Activated CD4-positive, alpha-beta memory T cell treated with anti-CD3 and anti-CD28 coated beads for 36 hours (primary cell): ENCODE measurements at regions not wholly inside any gene's neighbourhood (a gene's known extent, or its start where the extent isn't known, plus 50 kb on each side); places are given as distances from the start of the nearest gene placed in this dataset.

Experiments used
- CTCF ChIA-PET: fragments of 350-600 bp; sonication (Branson Sonifier 250); formaldehyde crosslinking; loops from one replicate; lab custom pipeline; 2021; ENCODE audit warnings: antibody characterized with exemption, inconsistent platforms; lab: Charles Lee
- POLR2A ChIA-PET: fragments of 350-600 bp; sonication (Branson Sonifier 250); formaldehyde crosslinking; loops from one replicate; lab custom pipeline; 2021; ENCODE audit warnings: antibody characterized with exemption; lab: Charles Lee
- DNase-seq: peaks from one replicate; pipeline ENCODE4 v3.0.0-alpha.2; 2020
- H3K27ac Mint-ChIP-seq: one replicate; pipeline ENCODE4 v1.8.0; 2021; ENCODE audit warnings: mixed read lengths
- H3K27me3 Mint-ChIP-seq: one replicate; pipeline ENCODE4 v1.8.0; 2021; ENCODE audit warnings: mixed read lengths
- H3K36me3 Mint-ChIP-seq: one replicate; pipeline ENCODE4 v1.8.0; 2021; ENCODE audit warnings: mixed read lengths
- H3K4me1 Mint-ChIP-seq: one replicate; pipeline ENCODE4 v1.8.0; 2021; ENCODE audit warnings: low read depth, mixed read lengths
- H3K4me3 Mint-ChIP-seq: one replicate; pipeline ENCODE4 v1.8.0; 2021; ENCODE audit warnings: mild to moderate bottlenecking, mixed read lengths
- H3K9me3 Mint-ChIP-seq: one replicate; pipeline ENCODE4 v1.8.0; 2021; ENCODE audit warnings: mixed read lengths
- intact Hi-C: fragments of 100-400 bp; cut with micrococcal nuclease; formaldehyde crosslinking; loops from one replicate; pipeline ENCODE4 v1.15.1; 2023

DNA sequence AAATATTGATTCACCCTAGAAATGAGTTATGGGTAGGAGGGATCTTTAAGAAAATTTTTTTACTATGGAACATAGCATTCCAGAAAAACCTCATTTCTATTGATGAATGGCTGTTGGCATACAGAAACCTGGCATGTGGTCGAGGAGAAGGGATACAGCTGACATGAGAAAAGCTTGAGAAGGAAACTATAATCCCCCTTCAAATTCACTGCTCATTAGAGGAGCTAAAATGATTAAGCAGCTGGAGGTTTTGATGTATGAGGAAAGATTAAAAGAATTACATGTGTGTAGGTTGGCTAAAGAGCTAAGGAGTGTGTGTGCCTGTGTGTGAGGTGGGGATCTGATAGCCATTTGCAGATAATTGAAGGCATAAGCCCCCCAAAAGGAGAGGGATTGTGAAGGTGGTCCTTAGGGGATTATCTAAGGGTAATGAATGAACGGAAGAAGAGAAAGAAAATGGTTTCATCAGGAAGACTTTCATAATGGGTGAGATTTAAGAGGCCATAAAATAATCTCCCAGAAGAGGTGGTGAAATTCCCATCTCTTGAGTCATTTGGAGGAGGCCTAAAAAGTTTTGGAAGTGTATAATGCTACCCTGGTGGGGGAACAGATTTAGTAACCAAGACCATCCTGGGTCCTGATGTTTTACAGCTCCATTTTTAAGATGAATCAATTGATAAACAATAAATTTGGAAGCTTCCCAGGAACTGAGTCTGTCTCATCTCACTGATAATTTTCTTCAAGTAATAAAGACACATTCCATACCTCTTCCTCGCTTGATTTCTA lies 272.0 kb upstream of the HAND2 start:
- H3K36me3 Mint-ChIP-seq = no peaks in the 10 kb centered on the region
- no peaks in the 10 kb centered on the region for H3K27me3 Mint-ChIP-seq
- H3K27ac Mint-ChIP-seq = no peak overlapping the region
- DNase-seq = no peak
- H3K4me1 Mint-ChIP-seq = no peaks in the 10 kb centered on the region
- intact Hi-C loops = no loop called here
- no peak overlapping the region for H3K4me3 Mint-ChIP-seq
- ChIA-PET CTCF (no interaction called here), POLR2A (no interaction called here)
- H3K9me3 Mint-ChIP-seq = no peaks in the 10 kb centered on the region

DNA sequence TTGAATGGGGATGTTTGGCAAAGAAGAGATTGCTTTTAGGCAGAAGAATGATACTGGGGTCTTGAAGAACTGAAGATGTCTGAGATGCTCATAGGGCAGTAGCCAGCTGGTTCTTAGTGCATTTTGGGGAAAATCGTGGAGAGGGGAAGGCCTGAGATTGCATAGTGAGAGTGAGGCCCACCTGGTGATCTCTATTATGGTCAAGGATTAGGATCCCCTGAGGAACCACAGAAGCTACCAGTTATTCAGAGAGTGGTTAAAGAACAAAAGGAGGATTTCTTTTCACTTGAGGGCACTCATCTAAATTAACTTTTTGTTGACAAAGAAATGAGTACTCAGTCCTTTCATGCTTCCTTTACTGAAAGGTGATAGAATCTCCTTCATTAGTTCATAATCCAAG lies 271.3 kb upstream of the HAND2 start:
- POLR2A ChIA-PET = no interaction called here
- DNase-seq = no peak
- Mint-ChIP-seq H3K36me3 (no peaks in the 10 kb centered on the region), H3K27ac (no peak overlapping the region), H3K4me1 (no peaks in the 10 kb centered on the region), H3K4me3 (no peak overlapping the region), H3K9me3 (no peaks in the 10 kb centered on the region), H3K27me3 (no peaks in the 10 kb centered on the region)
- intact Hi-C loops = no loop called here
- CTCF ChIA-PET = no interaction called here

DNA sequence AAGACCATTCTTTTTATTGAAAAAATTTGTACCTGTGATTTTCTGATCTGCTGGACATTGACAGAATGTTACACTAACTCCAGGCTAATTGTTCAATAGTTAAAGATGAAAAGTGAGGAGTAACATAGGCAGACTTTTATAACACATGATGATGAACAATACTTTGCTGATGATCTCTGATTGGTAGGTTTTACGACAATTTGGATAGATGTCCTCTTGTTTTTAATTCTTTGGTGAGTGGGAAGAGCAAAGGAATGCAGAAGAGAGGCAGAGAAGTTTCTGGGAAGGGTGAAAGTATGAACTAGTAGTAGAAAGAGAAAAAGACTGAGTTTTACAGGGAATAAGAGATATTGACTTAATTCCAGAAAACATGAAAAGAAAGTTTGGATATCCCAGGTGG lies 267.3 kb upstream of the HAND2 start:
- Mint-ChIP-seq H3K27me3 (no peaks in the 10 kb centered on the region), H3K9me3 (no peaks in the 10 kb centered on the region), H3K27ac (no peak overlapping the region), H3K36me3 (no peaks in the 10 kb centered on the region), H3K4me1 (no peaks in the 10 kb centered on the region), H3K4me3 (no peak overlapping the region)
- POLR2A ChIA-PET = no interaction called here
- CTCF ChIA-PET = no interaction called here
- intact Hi-C loops = no loop called here
- no peak for DNase-seq

DNA sequence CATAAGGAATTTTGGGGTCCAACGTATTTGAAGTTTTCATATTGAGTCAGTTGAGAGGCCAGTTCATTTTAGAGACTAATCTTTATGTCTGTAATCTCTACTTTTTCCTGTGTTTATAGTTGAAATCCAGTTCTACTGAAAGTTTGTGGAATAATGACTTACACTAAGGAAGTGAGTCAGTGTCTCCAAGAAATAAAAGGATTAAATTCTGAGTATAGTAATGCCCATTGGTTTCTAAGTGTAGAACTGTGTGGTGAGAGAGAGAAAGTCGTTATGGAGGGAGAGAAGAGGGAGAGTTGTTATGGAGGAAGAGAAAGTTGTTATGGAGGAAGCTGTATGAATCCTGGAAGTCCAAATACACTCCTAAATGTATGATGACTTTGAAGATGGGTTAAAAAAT lies 264.6 kb upstream of the HAND2 start:
- no peaks in the 10 kb centered on the region for H3K27me3 Mint-ChIP-seq
- CTCF ChIA-PET = no interaction called here
- H3K4me3 Mint-ChIP-seq = no peak overlapping the region
- intact Hi-C loops = no loop called here
- no peak overlapping the region for H3K27ac Mint-ChIP-seq
- POLR2A ChIA-PET = no interaction called here
- H3K36me3 Mint-ChIP-seq = no peaks in the 10 kb centered on the region
- no peaks in the 10 kb centered on the region for H3K4me1 Mint-ChIP-seq
- DNase-seq = no peak
- peaks cover 2% of the 10 kb centered on the region for H3K9me3 Mint-ChIP-seq

DNA sequence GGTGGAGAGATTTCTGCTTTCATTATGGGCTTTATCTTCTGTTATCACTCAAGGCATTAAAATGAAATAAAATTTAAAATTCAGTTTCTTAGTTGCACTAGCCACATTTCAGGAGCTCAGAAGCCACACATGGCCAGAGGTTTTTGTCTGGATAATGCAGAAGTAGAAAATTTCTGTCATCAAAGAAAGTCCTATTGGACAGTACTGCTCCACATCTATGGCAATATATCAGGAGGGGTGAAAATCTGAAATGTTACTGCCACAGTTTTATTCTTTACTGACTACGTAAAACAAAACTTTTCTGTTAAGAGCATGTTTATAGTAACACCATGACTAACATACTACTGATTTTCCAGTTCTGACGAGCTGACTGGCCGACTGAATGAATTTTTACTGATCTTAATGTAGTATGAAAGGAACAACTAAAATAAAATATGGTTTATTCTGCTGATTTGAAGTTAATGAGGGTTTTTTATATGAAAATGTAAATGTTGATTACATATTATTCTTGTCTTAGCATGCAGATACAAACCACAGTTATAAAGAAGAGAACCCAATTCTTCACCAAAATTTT lies 264.0 kb upstream of the HAND2 start:
- no peak for DNase-seq
- intact Hi-C loops = no loop called here
- ChIA-PET POLR2A (no interaction called here), CTCF (no interaction called here)
- no peaks in the 10 kb centered on the region for H3K36me3 Mint-ChIP-seq
- peaks cover 5% of the 10 kb centered on the region for H3K9me3 Mint-ChIP-seq
- no peaks in the 10 kb centered on the region for H3K27me3 Mint-ChIP-seq
- H3K4me3 Mint-ChIP-seq = no peak overlapping the region
- H3K4me1 Mint-ChIP-seq = no peaks in the 10 kb centered on the region
- no peak overlapping the region for H3K27ac Mint-ChIP-seq

- Mint-ChIP-seq H3K9me3 (no peaks in the 10 kb centered on the region), H3K27ac (no peak overlapping the region), H3K4me1 (no peaks in the 10 kb centered on the region), H3K4me3 (no peak overlapping the region), H3K27me3 (no peaks in the 10 kb centered on the region), H3K36me3 (no peaks in the 10 kb centered on the region)
- POLR2A ChIA-PET = no interaction called here
- no peak for DNase-seq
- CTCF ChIA-PET = no interaction called here
- intact Hi-C loops = no loop called here
Measured at GRCh38 chr4:173782660-173783059, 252.6 kb upstream of the HAND2 start.

DNA sequence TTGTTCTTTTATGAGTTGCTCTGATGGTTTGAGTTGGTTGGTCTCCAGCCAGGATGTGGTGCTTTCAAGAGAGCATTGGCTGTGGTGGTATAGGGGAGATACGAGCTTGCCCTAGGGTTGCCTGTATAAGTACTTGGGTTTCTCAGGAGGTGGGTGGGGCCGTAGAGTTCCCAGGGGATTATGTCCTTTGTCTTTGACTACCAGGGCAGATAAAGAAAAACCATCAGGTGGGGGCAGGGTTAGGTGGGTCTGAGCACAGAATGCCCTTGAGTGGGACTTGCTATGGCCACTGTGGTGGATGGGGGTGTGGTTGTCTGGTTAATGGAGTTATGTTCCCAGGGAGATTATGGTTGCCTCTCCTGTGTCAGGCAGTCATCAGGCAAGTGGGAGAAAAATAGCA lies 247.9 kb upstream of the HAND2 start:
- ChIA-PET CTCF (no interaction called here), POLR2A (no interaction called here)
- Mint-ChIP-seq H3K27me3 (no peaks in the 10 kb centered on the region), H3K4me1 (no peaks in the 10 kb centered on the region), H3K36me3 (no peaks in the 10 kb centered on the region), H3K4me3 (no peak overlapping the region), H3K27ac (no peak overlapping the region), H3K9me3 (peaks cover 5% of the 10 kb centered on the region)
- DNase-seq = no peak
- intact Hi-C loops = no loop called here

GRCh38 chr4:173777421-173777820 lies 247.4 kb upstream of the HAND2 start:
- Mint-ChIP-seq H3K27ac (no peak overlapping the region), H3K36me3 (no peaks in the 10 kb centered on the region), H3K9me3 (peaks cover 5% of the 10 kb centered on the region), H3K4me3 (no peak overlapping the region), H3K4me1 (no peaks in the 10 kb centered on the region), H3K27me3 (no peaks in the 10 kb centered on the region)
- POLR2A ChIA-PET = no interaction called here
- CTCF ChIA-PET = no interaction called here
- intact Hi-C loops = no loop called here
- no peak for DNase-seq

DNA sequence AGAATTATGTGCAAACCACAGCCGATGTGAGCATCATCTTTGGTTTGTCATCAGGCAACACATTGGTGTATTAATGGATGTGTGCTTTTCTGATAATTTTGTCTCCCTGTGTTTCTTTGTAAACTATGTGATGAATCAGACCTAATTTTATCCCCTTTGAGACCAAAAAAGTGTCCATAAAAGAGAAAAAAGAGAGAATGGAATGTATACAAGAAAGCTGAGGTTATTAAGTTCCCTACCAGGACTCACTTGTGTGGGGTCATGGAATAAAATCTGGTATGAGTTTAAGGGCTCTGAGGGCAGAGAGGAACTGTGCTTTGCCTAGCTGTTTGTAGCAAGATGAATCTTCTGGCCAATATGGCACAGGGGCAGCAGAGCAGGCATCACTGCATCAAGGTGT lies 239.5 kb upstream of the HAND2 start:
- H3K27me3 Mint-ChIP-seq = no peaks in the 10 kb centered on the region
- no peak overlapping the region for H3K27ac Mint-ChIP-seq
- no peak for DNase-seq
- H3K36me3 Mint-ChIP-seq = no peaks in the 10 kb centered on the region
- no peaks in the 10 kb centered on the region for H3K9me3 Mint-ChIP-seq
- intact Hi-C loops = no loop called here
- POLR2A ChIA-PET = no interaction called here
- no peaks in the 10 kb centered on the region for H3K4me1 Mint-ChIP-seq
- CTCF ChIA-PET = no interaction called here
- no peak overlapping the region for H3K4me3 Mint-ChIP-seq

GRCh38 chr4:173767650-173768049 lies 237.6 kb upstream of the HAND2 start:
- Mint-ChIP-seq H3K9me3 (no peaks in the 10 kb centered on the region), H3K4me1 (no peaks in the 10 kb centered on the region), H3K27me3 (no peaks in the 10 kb centered on the region), H3K4me3 (no peak overlapping the region), H3K27ac (no peak overlapping the region), H3K36me3 (no peaks in the 10 kb centered on the region)
- POLR2A ChIA-PET = no interaction called here
- CTCF ChIA-PET = no interaction called here
- no peak for DNase-seq
- intact Hi-C loops = no loop called here

- DNase-seq = no peak
- no peak overlapping the region for H3K4me3 Mint-ChIP-seq
- ChIA-PET POLR2A (no interaction called here), CTCF (interaction anchor here (0.7 kb wide), 1 partner anchor 13 kb away, joined by 5 read pairs; no protein-coding TSS in a partner anchor)
- H3K9me3 Mint-ChIP-seq = no peaks in the 10 kb centered on the region
- no peaks in the 10 kb centered on the region for H3K4me1 Mint-ChIP-seq
- H3K27ac Mint-ChIP-seq = no peak overlapping the region
- intact Hi-C loops = no loop called here
- H3K27me3 Mint-ChIP-seq = no peaks in the 10 kb centered on the region
- no peaks in the 10 kb centered on the region for H3K36me3 Mint-ChIP-seq
Measured at GRCh38 chr4:173766171-173766600, 236.2 kb upstream of the HAND2 start.

GRCh38 chr4:173765751-173766150 lies 235.7 kb upstream of the HAND2 start:
- POLR2A ChIA-PET = no interaction called here

DNA sequence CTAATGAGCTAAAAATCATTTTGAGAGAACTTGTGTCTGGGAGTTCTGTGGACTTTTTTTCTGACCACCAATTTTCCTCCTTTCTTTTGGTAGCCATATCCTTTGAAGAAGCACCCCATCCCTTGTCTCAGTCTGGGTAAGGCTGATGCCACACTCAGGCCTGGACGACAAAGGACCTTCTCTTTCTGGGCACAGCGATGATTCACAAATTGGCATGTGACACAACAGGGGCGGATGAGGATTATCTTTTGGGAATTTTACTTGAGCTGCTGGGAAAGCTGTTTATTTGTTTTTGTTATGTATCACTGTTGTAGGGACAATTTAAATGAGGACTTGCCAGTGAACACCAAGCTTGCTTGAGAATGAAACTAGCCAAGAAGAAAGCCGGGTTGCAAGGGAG lies 233.4 kb upstream of the HAND2 start:
- CTCF ChIA-PET = no interaction called here
- H3K27me3 Mint-ChIP-seq = no peaks in the 10 kb centered on the region

More at GRCh38 chr4:173765751-173766150, 235.7 kb upstream of the HAND2 start:
- DNase-seq = no peak
- Mint-ChIP-seq H3K27me3 (no peaks in the 10 kb centered on the region), H3K27ac (no peak overlapping the region), H3K4me3 (no peak overlapping the region), H3K9me3 (no peaks in the 10 kb centered on the region), H3K4me1 (no peaks in the 10 kb centered on the region), H3K36me3 (no peaks in the 10 kb centered on the region)
- CTCF ChIA-PET = interaction anchor here (0.7 kb wide), 1 partner anchor 13 kb away, joined by 5 read pairs; no protein-coding TSS in a partner anchor
- intact Hi-C loops = no loop called here

More for the DNA sequence above, 233.4 kb upstream of the HAND2 start:
- no peak overlapping the region for H3K4me3 Mint-ChIP-seq
- no peaks in the 10 kb centered on the region for H3K4me1 Mint-ChIP-seq
- POLR2A ChIA-PET = no interaction called here
- intact Hi-C loops = no loop called here
- DNase-seq = no peak
- no peaks in the 10 kb centered on the region for H3K36me3 Mint-ChIP-seq
- no peaks in the 10 kb centered on the region for H3K9me3 Mint-ChIP-seq
- no peak overlapping the region for H3K27ac Mint-ChIP-seq
